ENCODE measurements at regions not wholly inside any gene's neighbourhood (a gene's known extent, or its start where the extent isn't known, plus 50 kb on each side); places are given as distances from the start of the nearest gene placed in this dataset.

GRCh38 chr10:63763744-63764143 lies 242.5 kb downstream of the REEP3 start:
- TF ChIP-seq, protein P1, sequence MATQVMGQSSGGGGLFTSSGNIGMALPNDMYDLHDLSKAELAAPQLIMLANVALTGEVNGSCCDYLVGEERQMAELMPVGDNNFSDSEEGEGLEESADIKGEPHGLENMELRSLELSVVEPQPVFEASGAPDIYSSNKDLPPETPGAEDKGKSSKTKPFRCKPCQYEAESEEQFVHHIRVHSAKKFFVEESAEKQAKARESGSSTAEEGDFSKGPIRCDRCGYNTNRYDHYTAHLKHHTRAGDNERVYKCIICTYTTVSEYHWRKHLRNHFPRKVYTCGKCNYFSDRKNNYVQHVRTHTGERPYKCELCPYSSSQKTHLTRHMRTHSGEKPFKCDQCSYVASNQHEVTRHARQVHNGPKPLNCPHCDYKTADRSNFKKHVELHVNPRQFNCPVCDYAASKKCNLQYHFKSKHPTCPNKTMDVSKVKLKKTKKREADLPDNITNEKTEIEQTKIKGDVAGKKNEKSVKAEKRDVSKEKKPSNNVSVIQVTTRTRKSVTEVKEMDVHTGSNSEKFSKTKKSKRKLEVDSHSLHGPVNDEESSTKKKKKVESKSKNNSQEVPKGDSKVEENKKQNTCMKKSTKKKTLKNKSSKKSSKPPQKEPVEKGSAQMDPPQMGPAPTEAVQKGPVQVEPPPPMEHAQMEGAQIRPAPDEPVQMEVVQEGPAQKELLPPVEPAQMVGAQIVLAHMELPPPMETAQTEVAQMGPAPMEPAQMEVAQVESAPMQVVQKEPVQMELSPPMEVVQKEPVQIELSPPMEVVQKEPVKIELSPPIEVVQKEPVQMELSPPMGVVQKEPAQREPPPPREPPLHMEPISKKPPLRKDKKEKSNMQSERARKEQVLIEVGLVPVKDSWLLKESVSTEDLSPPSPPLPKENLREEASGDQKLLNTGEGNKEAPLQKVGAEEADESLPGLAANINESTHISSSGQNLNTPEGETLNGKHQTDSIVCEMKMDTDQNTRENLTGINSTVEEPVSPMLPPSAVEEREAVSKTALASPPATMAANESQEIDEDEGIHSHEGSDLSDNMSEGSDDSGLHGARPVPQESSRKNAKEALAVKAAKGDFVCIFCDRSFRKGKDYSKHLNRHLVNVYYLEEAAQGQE (tag by site-specific recombination; IDR thresholded peaks at IDR 0.05), result no peak
- TF ChIP-seq KLF9 (tag by site-specific recombination; IDR thresholded peaks at IDR 0.05; ENCODE audit: low read depth) (no peak), CTCF (tag by site-specific recombination; IDR thresholded peaks at IDR 0.05) (no peak), YY1 (tag by site-specific recombination; IDR thresholded peaks at IDR 0.05) (no peak), ZNF112 (tag by site-specific recombination; IDR thresholded peaks at IDR 0.05) (no peak), ZNF121 (tag by site-specific recombination; IDR thresholded peaks at IDR 0.05) (no peak), ZNF768 (tag by site-specific recombination; IDR thresholded peaks at IDR 0.05) (no peak), ZNF202 (tag by site-specific recombination; IDR thresholded peaks at IDR 0.05; ENCODE audit: borderline replicate concordance) (no peak), KLF7 (tag by site-specific recombination; IDR thresholded peaks at IDR 0.05; ENCODE audit: borderline replicate concordance) (no peak)
